IPS-18c (cell line): ENCODE measurements at regions not wholly inside any gene's neighbourhood (a gene's known extent, or its start where the extent isn't known, plus 50 kb on each side); places are given as distances from the start of the nearest gene placed in this dataset.
A peak's percentile ranks its signal among the peaks of the same experiment; 100 is the strongest.

Experiments
- H3K4me3 ChIP-seq: 2 replicates; pipeline ENCODE4 v1.7.0; 2013; ENCODE audit warnings: low read depth, mild to moderate bottlenecking, low read length, moderate library complexity; ENCODE audit not compliant: insufficient read depth
- H3K9me3 ChIP-seq: one replicate; pipeline ENCODE4 v1.6.1; 2013; ENCODE audit warnings: mild to moderate bottlenecking, low read length, moderate library complexity; ENCODE audit not compliant: control insufficient read depth, insufficient read depth

GRCh38 chr7:148950806-148951205 is 66.7 kb upstream of the EZH2 start:
- Histone ChIP-seq H3K9me3 (no peaks in the 10 kb centered on the region), H3K4me3 (no peak overlapping the region)

GRCh38 chr7:148944935-148945934 is 61.1 kb upstream of the EZH2 start:
- Histone ChIP-seq H3K4me3 (no peak overlapping the region), H3K9me3 (no peaks in the 10 kb centered on the region)

- H3K4me3 ChIP-seq = peak overlapping the region; percentile 71; the same call in 1 of the 2 replicates
- H3K9me3 ChIP-seq = no peaks in the 10 kb centered on the region
These were observed 57.6 kb upstream of the EZH2 start for GRCh38 chr7:148941598-148942275.

- Histone ChIP-seq H3K4me3 (peak overlapping the region; percentile 71), H3K9me3 (no peaks in the 10 kb centered on the region)
These were observed 56.9 kb upstream of the EZH2 start for GRCh38 chr7:148940702-148941597.

GRCh38 chr7:148939128-148939755 is 55.2 kb upstream of the EZH2 start:
- Histone ChIP-seq H3K4me3 (no peak overlapping the region), H3K9me3 (no peaks in the 10 kb centered on the region)

- Histone ChIP-seq H3K4me3 (no peak overlapping the region), H3K9me3 (no peaks in the 10 kb centered on the region)
These were observed 51.4 kb upstream of the EZH2 start for GRCh38 chr7:148935451-148935850.
